OCI-LY7 (cell line): ENCODE measurements at regions not wholly inside any gene's neighbourhood (a gene's known extent, or its start where the extent isn't known, plus 50 kb on each side); places are given as distances from the start of the nearest gene placed in this dataset.

ENCODE experiments used
- CTCF ChIP-seq: fragments of 200-600 bp; sonication (generic); conservative IDR thresholded peaks from 2 replicates; pipeline ENCODE4 v1.5.1; 2014; ENCODE audit warnings: mild to moderate bottlenecking, antibody characterized with exemption, low read length, moderate library complexity, mixed read lengths
- EZH2phosphoT487 ChIP-seq: fragments of 200-600 bp; sonication (generic); IDR thresholded peaks from 2 replicates; pipeline ENCODE4 v1.6.1; 2018; ENCODE audit warnings: low read depth, borderline replicate concordance, mild to moderate bottlenecking, mixed run types, antibody characterized with exemption, low read length, moderate library complexity, mixed read lengths

- TF ChIP-seq EZH2phosphoT487 (no peak), CTCF (no peak)
Measured at GRCh38 chr1:172863031-172863430, 187.7 kb downstream of the TNFSF18 start.
